B cell (primary cell): ENCODE measurements at regions not wholly inside any gene's neighbourhood (a gene's known extent, or its start where the extent isn't known, plus 50 kb on each side); places are given as distances from the start of the nearest gene placed in this dataset.

Experiments
- ATAC-seq: fragments of 200-7000 bp; cut with Tn5 transposase; one replicate; pipeline ENCODE4 v1.10.0; 2021; ENCODE audit warnings: low read depth, mild to moderate bottlenecking, moderate number of reproducible peaks, moderate library complexity
- CTCF ChIA-PET: fragments of 350-600 bp; sonication (Branson Sonifier 250); formaldehyde crosslinking; loops from one replicate; lab custom pipeline; 2021; ENCODE audit warnings: antibody characterized with exemption, inconsistent platforms; lab: Charles Lee
- POLR2A ChIA-PET: fragments of 350-600 bp; sonication (Branson Sonifier 250); formaldehyde crosslinking; loops from one replicate; lab custom pipeline; 2021; ENCODE audit warnings: antibody characterized with exemption; lab: Charles Lee
- DNase-seq: peaks from one replicate; pipeline ENCODE4 v3.0.0; 2013
- H2AFZ ChIP-seq: 2 replicates; pipeline ENCODE4 v1.6.1; 2012; ENCODE audit warnings: mild to moderate bottlenecking, low read depth, low read length; ENCODE audit not compliant: insufficient read depth, poor library complexity, severe bottlenecking
- H3K27ac ChIP-seq, 2 donors: 1 replicate in 1 of 2; 2 replicates in 1 of 2; pipeline ENCODE4 v1.5.1; 2012 to 2013; ENCODE audit warnings: low read length in 2 of 2, mild to moderate bottlenecking in 2 of 2, moderate library complexity in 1 of 2
- H3K27me3 ChIP-seq, 4 experiments: fragments of 200-600 bp in 1 of 4; sonication (generic) in 1 of 4; replicated peaks in 1 of 4; 1 replicate in 2 of 4; 2 replicates in 2 of 4; pipeline versions ENCODE4 v1.6.1 to v1.7.0; 2013 to 2016; ENCODE audit warnings: low read length in 3 of 4, mild to moderate bottlenecking in 2 of 4, mixed read lengths in 1 of 4, moderate library complexity in 1 of 4; ENCODE audit not compliant: insufficient read depth in 4 of 4, control insufficient read depth in 3 of 4; ENCODE audit errors: control extremely low read depth in 1 of 4
- H3K36me3 ChIP-seq, 2 experiments: replicated peaks in 1 of 2; 1 replicate in 1 of 2; 2 replicates in 1 of 2; pipeline versions ENCODE4 v1.6.1 to v1.7.1; 2013; ENCODE audit warnings: low read length in 1 of 2; ENCODE audit not compliant: insufficient read depth in 2 of 2, control insufficient read depth in 1 of 2; ENCODE audit errors: control extremely low read depth in 1 of 2, extremely low read depth in 1 of 2
- H3K4me1 ChIP-seq, 2 donors: fragments of 200-600 bp in 1 of 2; sonication (generic) in 1 of 2; 1 replicate in 1 of 2; 2 replicates in 1 of 2; pipeline versions ENCODE4 v1.5.1 to v1.6.1; 2013 to 2017; ENCODE audit warnings: low read length in 2 of 2; ENCODE audit not compliant: control insufficient read depth in 2 of 2, insufficient read depth in 2 of 2
- H3K4me2 ChIP-seq: replicated peaks from 2 replicates; pipeline ENCODE3; 2012; ENCODE audit warnings: mild to moderate bottlenecking, low read depth, low read length; ENCODE audit not compliant: poor library complexity, severe bottlenecking
- H3K4me3 ChIP-seq, 5 experiments: fragments of 200-600 bp in 1 of 5; sonication (generic) in 1 of 5; 1 replicate in 3 of 5; 2 replicates in 2 of 5; pipeline versions ENCODE4 v1.5.1 to v1.7.0; 2011 to 2016; ENCODE audit warnings: low read length in 4 of 5, mild to moderate bottlenecking in 4 of 5, low read depth in 2 of 5, control low read depth in 1 of 5, moderate library complexity in 1 of 5; ENCODE audit not compliant: insufficient read depth in 1 of 5; ENCODE audit errors: control extremely low read depth in 1 of 5, extremely low read depth in 1 of 5
- H3K79me2 ChIP-seq: fragments of 200-600 bp; sonication (generic); one replicate; pipeline ENCODE4 v1.6.0; 2016; ENCODE audit warnings: low read length; ENCODE audit not compliant: control insufficient read depth, insufficient read depth
- H3K9ac ChIP-seq: fragments of 200-600 bp; sonication (generic); 2 replicates; pipeline ENCODE4 v1.6.1; 2017; ENCODE audit warnings: mild to moderate bottlenecking, low read length, moderate library complexity
- H3K9me3 ChIP-seq, 3 donors: one replicate each; pipeline versions ENCODE4 v1.6.1 to v1.7.1; 2013; ENCODE audit warnings: low read length in 2 of 3; ENCODE audit not compliant: control insufficient read depth in 2 of 3, insufficient read depth in 1 of 3; ENCODE audit errors: control extremely low read depth in 1 of 3
- H4K20me1 ChIP-seq: 2 replicates; pipeline ENCODE4 v1.6.0; 2012; ENCODE audit warnings: mild to moderate bottlenecking, low read length; ENCODE audit not compliant: insufficient read depth, control insufficient read depth, poor library complexity, severe bottlenecking
- H3K27ac Mint-ChIP-seq: one replicate; pipeline ENCODE4 v1.8.0; 2021; ENCODE audit warnings: mixed read lengths
- H3K27me3 Mint-ChIP-seq: one replicate; pipeline ENCODE4 v1.8.0; 2021; ENCODE audit warnings: mixed read lengths
- H3K4me1 Mint-ChIP-seq: one replicate; pipeline ENCODE4 v1.8.0; 2021; ENCODE audit warnings: mixed read lengths
- H3K4me3 Mint-ChIP-seq: one replicate; pipeline ENCODE4 v1.8.0; 2021; ENCODE audit warnings: mixed read lengths
- H3K9me3 Mint-ChIP-seq: one replicate; pipeline ENCODE4 v1.8.0; 2022; ENCODE audit warnings: mixed read lengths; ENCODE audit not compliant: insufficient read depth
- CTCF ChIP-seq: fragments of 200-600 bp; IDR thresholded peaks from one replicate; pipeline ENCODE4 v1.8.0; 2022; ENCODE audit warnings: antibody characterized with exemption, mild to moderate bottlenecking
- EZH2 ChIP-seq: IDR thresholded peaks from 2 replicates; pipeline ENCODE4 v1.6.1; 2012; ENCODE audit warnings: borderline replicate concordance, low read depth, mild to moderate bottlenecking, moderate library complexity, low read length; ENCODE audit not compliant: insufficient read depth, poor library complexity, severe bottlenecking
- WGBS: methylation state at CpG from one replicate; pipeline ENCODE4 v1.1.5; 2013; ENCODE audit warnings: missing lambda C conversion rate; ENCODE audit not compliant: insufficient coverage; 5-methylcytosine and 5-hydroxymethylcytosine counted together
- intact Hi-C: fragments of 100-400 bp; cut with micrococcal nuclease; formaldehyde crosslinking; loops from one replicate; pipeline ENCODE4 v1.10.0; 2022

- Histone ChIP-seq H3K79me2 (no peaks in the 10 kb centered on the region), H3K4me2 (no peak overlapping the region), H3K27ac (no peak overlapping the region), H3K27me3 (no peaks in the 10 kb centered on the region), H4K20me1 (no peaks in the 10 kb centered on the region), H3K4me1 (no peaks in the 10 kb centered on the region), H3K4me3 (no peak overlapping the region), H3K36me3 (no peaks in the 10 kb centered on the region), H3K9me3 (peaks cover 0 to 4% (median 0%) of the 10 kb centered on the region in 3 donors), H2AFZ (no peak overlapping the region), H3K9ac (no peak overlapping the region)
- CTCF ChIA-PET = no interaction called here
- 88% methylated on average over 1 of the region's 2 CpGs for WGBS
- DNase-seq (no peak), ATAC-seq (no peak)
- Mint-ChIP-seq H3K9me3 (peaks cover 7% of the 10 kb centered on the region), H3K27ac (no peak overlapping the region), H3K4me3 (no peak overlapping the region), H3K4me1 (no peaks in the 10 kb centered on the region), H3K27me3 (no peaks in the 10 kb centered on the region)
- TF ChIP-seq CTCF = no peak
- TF ChIP-seq EZH2 = no peak
- POLR2A ChIA-PET = no interaction called here
- intact Hi-C loops = no loop called here
These were observed 1218.8 kb upstream of the LRRTM1 start for GRCh38 chr2:81523344-81523743.

- CTCF ChIA-PET = no interaction called here
- no peak overlapping the region for H3K27ac ChIP-seq
These were observed 1208.8 kb upstream of the LRRTM1 start for GRCh38 chr2:81513328-81513727.

More at GRCh38 chr2:81513328-81513727, 1208.8 kb upstream of the LRRTM1 start:
- DNase-seq (no peak), ATAC-seq (no peak)
- Histone ChIP-seq H2AFZ (no peak overlapping the region), H3K9ac (no peak overlapping the region), H3K4me2 (no peak overlapping the region), H3K79me2 (no peaks in the 10 kb centered on the region), H3K4me1 (no peaks in the 10 kb centered on the region), H3K36me3 (no peaks in the 10 kb centered on the region), H3K4me3 (no peak overlapping the region), H4K20me1 (no peaks in the 10 kb centered on the region), H3K9me3 (no peaks in the 10 kb centered on the region), H3K27me3 (no peaks in the 10 kb centered on the region)
- WGBS = 90% methylated on average over 2 of the region's 2 CpGs
- POLR2A ChIA-PET = no interaction called here
- peaks cover 7% of the 10 kb centered on the region for H3K9me3 Mint-ChIP-seq
- H3K27me3 Mint-ChIP-seq = no peaks in the 10 kb centered on the region
- no peak overlapping the region for H3K27ac Mint-ChIP-seq
- H3K4me3 Mint-ChIP-seq = no peak overlapping the region
- intact Hi-C loops = no loop called here
- TF ChIP-seq CTCF (no peak), EZH2 (no peak)
- no peaks in the 10 kb centered on the region for H3K4me1 Mint-ChIP-seq
